GM10266 (cell line): ENCODE measurements at regions not wholly inside any gene's neighbourhood (a gene's known extent, or its start where the extent isn't known, plus 50 kb on each side); places are given as distances from the start of the nearest gene placed in this dataset.

Source experiments
- DNase-seq: peaks from one replicate; pipeline ENCODE4 v3.0.0; 2012; ENCODE audit errors: extremely low spot score
- TF ChIP-seq, protein P1 (sequence below): IDR thresholded peaks from 2 replicates; pipeline ENCODE4 v1.5.1; 2012; ENCODE audit warnings: mild to moderate bottlenecking, low read depth; ENCODE audit not compliant: control insufficient read depth, insufficient read depth; ENCODE audit errors: missing control alignments

DNA sequence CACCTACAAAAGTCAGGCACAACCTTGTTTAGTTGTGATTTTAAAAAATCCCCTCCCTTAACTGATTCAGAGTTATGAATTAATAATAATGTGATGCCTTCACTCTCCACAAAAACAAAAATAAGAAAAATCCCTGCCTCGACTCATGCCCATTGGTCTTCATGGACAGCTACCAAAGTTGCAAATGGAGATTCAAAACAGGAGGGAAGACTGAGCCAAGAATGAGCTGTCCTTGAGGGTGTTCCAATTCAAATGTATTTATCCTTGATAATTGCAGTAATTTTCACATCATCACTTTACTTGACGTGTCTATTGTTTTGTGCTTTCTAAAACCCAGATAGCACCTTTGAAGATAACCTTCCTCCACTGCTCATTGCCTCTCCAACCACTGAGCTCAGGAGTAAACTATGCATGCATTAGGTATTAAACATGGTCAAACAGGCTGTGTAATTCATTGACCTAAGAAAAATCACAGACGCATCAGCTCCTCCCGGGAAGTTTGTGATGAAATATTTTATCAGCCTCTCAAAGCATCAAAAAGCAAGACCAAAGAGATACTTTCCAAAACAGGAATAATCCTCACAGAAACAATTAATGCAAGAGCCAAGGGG is 712.7 kb upstream of the IGFBP3 start:
- TF ChIP-seq, protein P1, sequence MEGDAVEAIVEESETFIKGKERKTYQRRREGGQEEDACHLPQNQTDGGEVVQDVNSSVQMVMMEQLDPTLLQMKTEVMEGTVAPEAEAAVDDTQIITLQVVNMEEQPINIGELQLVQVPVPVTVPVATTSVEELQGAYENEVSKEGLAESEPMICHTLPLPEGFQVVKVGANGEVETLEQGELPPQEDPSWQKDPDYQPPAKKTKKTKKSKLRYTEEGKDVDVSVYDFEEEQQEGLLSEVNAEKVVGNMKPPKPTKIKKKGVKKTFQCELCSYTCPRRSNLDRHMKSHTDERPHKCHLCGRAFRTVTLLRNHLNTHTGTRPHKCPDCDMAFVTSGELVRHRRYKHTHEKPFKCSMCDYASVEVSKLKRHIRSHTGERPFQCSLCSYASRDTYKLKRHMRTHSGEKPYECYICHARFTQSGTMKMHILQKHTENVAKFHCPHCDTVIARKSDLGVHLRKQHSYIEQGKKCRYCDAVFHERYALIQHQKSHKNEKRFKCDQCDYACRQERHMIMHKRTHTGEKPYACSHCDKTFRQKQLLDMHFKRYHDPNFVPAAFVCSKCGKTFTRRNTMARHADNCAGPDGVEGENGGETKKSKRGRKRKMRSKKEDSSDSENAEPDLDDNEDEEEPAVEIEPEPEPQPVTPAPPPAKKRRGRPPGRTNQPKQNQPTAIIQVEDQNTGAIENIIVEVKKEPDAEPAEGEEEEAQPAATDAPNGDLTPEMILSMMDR: no peak
- DNase-seq: no peak

DNA sequence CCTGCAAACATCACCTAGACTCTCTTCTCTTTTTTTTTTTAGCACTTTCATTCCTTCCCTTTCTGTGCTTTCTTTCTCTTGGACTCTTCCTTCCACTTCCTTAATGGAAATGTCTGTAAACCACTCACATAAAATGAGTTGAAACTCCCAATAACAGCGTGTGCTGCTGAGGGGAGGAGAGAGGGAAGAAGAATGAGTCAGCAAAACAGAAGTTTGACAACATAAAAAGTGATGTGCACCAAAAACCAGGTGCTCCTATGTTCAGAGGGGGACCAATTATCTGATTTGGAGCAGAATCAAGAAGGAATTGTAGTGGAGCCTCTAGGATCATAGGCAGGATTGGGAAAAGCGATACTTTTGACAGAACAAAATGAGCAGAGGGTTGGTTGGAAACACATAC is 712.1 kb upstream of the IGFBP3 start:
- DNase-seq: no peak
- TF ChIP-seq, protein P1: no peak

DNA sequence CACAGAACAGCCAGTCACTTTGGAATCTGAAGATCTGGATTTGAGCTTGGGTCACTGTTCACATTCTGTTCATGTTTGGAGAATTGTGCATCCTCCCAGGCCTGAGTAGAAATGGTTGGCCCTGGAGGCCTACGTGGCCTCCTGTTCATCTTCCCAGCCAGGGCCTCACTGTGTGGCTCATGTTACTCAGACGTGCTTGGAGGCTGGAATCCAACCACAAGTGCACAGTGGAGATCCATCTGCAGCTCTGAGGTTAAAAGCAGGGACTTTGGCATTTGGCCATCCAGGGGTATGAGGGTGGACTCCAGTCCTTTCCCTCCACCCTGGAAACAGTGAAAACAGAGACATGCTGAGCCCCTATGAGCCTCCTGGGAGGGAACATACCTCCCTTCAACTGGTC is 709.0 kb upstream of the IGFBP3 start:
- TF ChIP-seq, protein P1: no peak
- no peak for DNase-seq

DNA sequence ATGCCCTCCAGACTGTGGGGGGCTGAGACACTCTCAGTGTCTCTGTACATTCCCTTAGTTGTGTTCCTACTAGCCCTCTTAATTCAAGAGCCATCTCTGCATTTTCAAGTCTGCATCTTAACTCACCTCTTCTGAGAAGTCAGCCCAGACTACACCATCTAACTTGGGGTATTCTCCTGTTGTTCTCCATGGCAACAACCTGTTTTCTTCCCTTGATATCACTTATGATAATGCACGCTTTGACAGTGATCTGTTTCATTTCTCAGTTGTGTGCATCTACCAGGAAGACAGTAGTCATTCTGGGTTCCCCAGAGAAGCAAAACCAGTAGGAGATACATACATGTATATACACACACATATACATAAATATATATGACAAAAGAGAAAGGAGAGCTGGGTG is 707.3 kb upstream of the IGFBP3 start:
- TF ChIP-seq, protein P1: no peak
- no peak for DNase-seq

DNA sequence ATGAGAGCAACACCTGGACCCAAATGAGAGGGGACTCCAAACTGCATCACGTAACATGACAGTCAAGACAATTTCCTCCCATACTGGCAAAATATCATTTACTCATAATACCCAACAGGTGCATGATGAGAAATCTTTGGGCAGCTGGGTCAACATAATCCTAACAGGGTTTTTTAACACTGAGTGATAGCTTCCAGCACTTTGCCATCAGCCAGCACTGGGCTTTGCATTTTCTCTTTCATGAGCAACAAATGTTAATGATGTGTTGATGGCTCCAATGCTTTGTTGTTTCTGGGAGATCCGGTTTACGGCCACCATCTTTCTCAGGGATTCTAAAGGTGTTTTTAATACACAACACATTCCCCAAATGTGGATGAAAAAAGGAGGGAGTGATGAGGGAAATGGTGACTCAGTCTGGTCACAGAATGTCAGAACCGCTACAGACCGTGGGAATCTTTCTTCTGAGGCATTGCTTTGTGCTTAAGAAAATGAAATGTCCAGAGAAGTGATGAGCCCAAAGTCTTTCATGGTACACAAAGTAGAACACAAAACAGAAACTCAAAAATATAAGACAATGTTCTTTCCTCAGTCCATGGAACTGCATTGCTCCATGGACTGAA is 705.7 kb upstream of the IGFBP3 start:
- no peak for DNase-seq
- TF ChIP-seq, protein P1: no peak

DNA sequence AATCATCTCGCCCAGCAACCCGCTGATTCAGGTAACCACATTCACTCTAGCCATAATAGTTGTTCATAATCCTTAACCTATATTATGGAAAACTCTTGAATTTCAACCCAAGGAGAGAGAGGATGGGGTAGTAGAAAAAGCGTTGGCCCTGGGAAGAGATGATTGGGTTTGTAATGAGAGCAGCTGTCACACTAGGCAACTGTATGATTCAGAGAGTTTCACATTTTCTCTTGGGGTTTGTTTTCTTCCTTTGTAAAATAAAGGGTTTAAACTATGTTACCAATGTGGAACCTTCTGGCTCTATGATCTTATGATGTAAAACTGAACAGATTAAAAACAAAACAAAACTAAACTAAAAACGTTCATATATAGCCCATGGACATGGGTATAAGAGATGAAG is 705.2 kb upstream of the IGFBP3 start:
- TF ChIP-seq, protein P1: no peak

DNA sequence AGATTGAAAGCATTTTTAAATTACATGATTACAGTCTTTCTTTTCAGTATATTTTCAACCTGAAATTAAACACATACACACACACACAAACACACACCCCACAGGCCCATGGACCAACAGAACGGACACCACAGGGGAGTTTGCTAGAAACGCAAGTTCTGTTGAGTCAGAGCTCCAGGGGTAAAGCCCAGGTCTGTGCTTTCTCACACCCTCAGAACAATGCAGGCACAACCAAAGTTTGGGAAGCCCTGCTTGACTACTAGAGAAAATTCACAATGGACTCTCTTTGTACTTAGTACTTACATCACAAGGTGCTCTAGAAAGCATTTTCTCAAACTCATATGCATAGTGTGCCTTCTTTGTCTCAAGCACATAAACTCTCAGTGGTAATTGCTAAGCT is 704.0 kb upstream of the IGFBP3 start:
- DNase-seq: no peak
- TF ChIP-seq, protein P1: no peak

More for the DNA sequence above, 705.2 kb upstream of the IGFBP3 start:
- no peak for DNase-seq
